Neuron (in vitro differentiated cells): ENCODE measurements at regions not wholly inside any gene's neighbourhood (a gene's known extent, or its start where the extent isn't known, plus 50 kb on each side); places are given as distances from the start of the nearest gene placed in this dataset.

ENCODE experiments used
- H2AFZ ChIP-seq: one replicate; pipeline ENCODE4 v1.6.1; 2013; ENCODE audit warnings: low read depth, mild to moderate bottlenecking, inconsistent platforms, low read length, moderate library complexity
- H3K27me3 ChIP-seq: one replicate; pipeline ENCODE4 v1.6.1; 2013; ENCODE audit warnings: low read length; ENCODE audit not compliant: insufficient read depth
- H3K36me3 ChIP-seq: one replicate; pipeline ENCODE4 v1.6.1; 2013; ENCODE audit warnings: low read length; ENCODE audit not compliant: insufficient read depth
- H3K4me1 ChIP-seq: one replicate; pipeline ENCODE4 v1.6.1; 2013; ENCODE audit warnings: low read length; ENCODE audit not compliant: insufficient read depth
- H3K4me3 ChIP-seq: 2 replicates; pipeline ENCODE4 v1.5.1; 2013; ENCODE audit warnings: mild to moderate bottlenecking, low read length, moderate library complexity
- H3K9me3 ChIP-seq: one replicate; pipeline ENCODE4 v1.6.1; 2013; ENCODE audit warnings: low read length

DNA sequence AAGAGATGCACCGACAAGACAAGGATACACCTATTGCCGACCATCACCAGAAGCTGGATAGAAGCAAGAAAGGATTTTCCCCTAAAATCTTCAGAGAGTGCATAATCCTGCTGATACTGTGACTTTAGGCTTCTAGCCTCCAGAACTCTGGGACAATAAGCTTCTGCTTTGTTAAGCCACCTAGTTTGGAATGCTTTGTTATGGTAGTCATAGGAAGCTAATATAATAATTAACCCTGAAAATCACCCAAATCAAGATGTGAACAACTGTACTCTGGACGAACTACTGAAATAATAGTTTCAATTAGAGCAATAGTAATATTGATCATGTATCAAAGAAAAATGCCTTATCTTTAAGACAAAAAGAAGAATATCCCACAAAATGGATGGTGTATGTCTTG lies 524.6 kb downstream of the EFNB2 start:
- no peaks in the 10 kb centered on the region for H3K36me3 ChIP-seq
- no peaks in the 10 kb centered on the region for H3K9me3 ChIP-seq
- H3K27me3 ChIP-seq, result no peaks in the 10 kb centered on the region
- H2AFZ ChIP-seq, result no peak overlapping the region
- no peaks in the 10 kb centered on the region for H3K4me1 ChIP-seq
- no peak overlapping the region for H3K4me3 ChIP-seq

- Histone ChIP-seq H3K4me1 (no peaks in the 10 kb centered on the region), H3K4me3 (no peak overlapping the region), H3K9me3 (no peaks in the 10 kb centered on the region), H3K36me3 (no peaks in the 10 kb centered on the region), H3K27me3 (no peaks in the 10 kb centered on the region), H2AFZ (no peak overlapping the region)
These were observed 526.9 kb downstream of the EFNB2 start for GRCh38 chr13:106008540-106008939.

GRCh38 chr13:106007156-106007555 lies 528.3 kb downstream of the EFNB2 start:
- no peaks in the 10 kb centered on the region for H3K9me3 ChIP-seq
- H3K27me3 ChIP-seq, result no peaks in the 10 kb centered on the region
- no peak overlapping the region for H3K4me3 ChIP-seq
- no peaks in the 10 kb centered on the region for H3K36me3 ChIP-seq
- no peak overlapping the region for H2AFZ ChIP-seq
- no peaks in the 10 kb centered on the region for H3K4me1 ChIP-seq

GRCh38 chr13:106003651-106004050 lies 531.8 kb downstream of the EFNB2 start:
- H3K4me1 ChIP-seq, result no peaks in the 10 kb centered on the region
- no peaks in the 10 kb centered on the region for H3K36me3 ChIP-seq

DNA sequence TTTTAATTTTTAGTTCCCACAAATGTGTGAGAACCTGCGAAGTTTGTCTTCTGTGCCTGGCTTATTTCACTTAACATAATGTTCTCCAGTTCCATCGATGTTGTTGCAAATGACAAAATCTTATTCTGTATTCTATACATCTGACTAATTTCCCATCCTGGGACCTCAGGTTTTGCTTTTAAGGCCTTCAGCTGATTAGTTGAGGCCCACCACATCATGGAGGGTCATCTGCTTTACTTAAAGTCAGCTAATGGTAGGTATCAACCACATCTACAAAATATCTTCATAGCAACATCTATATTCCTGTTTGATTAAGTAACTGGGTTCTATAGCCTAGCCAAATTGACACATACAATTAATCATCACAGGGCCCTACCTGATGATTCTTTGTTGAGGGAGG lies 534.0 kb downstream of the EFNB2 start:
- no peaks in the 10 kb centered on the region for H3K27me3 ChIP-seq
- H2AFZ ChIP-seq, result no peak overlapping the region
- H3K4me3 ChIP-seq, result no peak overlapping the region
- no peaks in the 10 kb centered on the region for H3K9me3 ChIP-seq
- no peaks in the 10 kb centered on the region for H3K36me3 ChIP-seq
- peaks cover 4% of the 10 kb centered on the region for H3K4me1 ChIP-seq

More at GRCh38 chr13:106003651-106004050, 531.8 kb downstream of the EFNB2 start:
- no peaks in the 10 kb centered on the region for H3K9me3 ChIP-seq
- H3K27me3 ChIP-seq, result no peaks in the 10 kb centered on the region
- no peak overlapping the region for H3K4me3 ChIP-seq
- H2AFZ ChIP-seq, result no peak overlapping the region

- Histone ChIP-seq H3K4me3 (no peak overlapping the region), H3K36me3 (no peaks in the 10 kb centered on the region), H3K9me3 (no peaks in the 10 kb centered on the region), H3K4me1 (peaks cover 5% of the 10 kb centered on the region), H2AFZ (no peak overlapping the region), H3K27me3 (no peaks in the 10 kb centered on the region)
These were observed 537.6 kb downstream of the EFNB2 start for GRCh38 chr13:105997581-105998550.

- Histone ChIP-seq H3K27me3 (no peaks in the 10 kb centered on the region), H3K9me3 (no peaks in the 10 kb centered on the region), H2AFZ (no peak overlapping the region), H3K4me1 (peaks cover 12% of the 10 kb centered on the region), H3K36me3 (no peaks in the 10 kb centered on the region), H3K4me3 (no peak overlapping the region)
These were observed 539.0 kb downstream of the EFNB2 start for GRCh38 chr13:105996391-105997025.

DNA sequence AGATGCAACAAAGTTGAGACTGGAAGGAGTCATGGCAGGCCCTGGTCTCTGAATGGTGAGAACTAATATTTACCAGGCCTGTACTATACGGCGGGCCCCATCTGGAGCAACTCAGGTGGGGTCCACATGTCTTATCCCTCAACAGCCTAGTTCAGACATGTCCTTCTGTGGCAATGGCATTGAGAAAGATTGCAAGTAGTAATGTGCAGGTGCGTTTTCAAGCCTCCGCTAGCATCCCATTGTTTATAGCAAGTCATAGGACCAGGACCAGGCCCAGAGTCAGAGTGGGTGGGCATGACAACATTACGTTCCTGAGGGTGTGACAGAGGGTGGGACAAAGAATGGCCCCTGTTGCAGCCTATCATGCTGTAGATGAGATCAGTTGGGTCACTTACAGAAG lies 541.1 kb downstream of the EFNB2 start:
- H2AFZ ChIP-seq, result no peak overlapping the region

DNA sequence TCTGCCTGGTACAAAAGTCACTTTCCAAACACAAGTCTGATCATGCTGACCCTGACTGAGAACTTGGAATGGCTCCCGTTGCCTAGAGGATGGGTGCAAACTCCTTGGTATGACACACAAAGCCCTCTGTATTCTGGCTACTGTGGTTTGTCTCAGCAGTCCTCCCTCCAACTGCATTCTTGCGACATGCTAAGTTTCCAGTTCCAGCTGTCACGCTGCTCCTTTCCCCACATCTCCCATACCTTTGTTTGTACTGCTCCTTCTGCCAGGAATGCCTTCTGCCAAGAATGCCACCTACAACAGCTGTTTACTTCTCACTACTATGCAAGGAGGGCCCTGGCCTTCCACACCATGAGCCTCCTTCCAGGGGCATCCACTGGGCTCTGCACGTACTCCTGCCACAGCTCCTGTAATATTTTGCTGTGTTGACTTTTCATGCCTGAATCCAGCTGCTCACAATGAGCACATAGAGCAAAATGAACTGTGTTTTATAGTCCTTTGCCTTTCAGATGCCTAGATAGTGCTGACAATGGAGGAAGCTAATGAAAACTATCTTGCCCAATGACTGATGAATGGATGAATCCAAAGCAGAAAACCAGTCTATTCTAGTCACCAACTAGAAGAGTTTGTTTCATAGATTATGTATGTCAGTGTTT lies 543.7 kb downstream of the EFNB2 start:
- Histone ChIP-seq H3K4me3 (no peak overlapping the region), H3K36me3 (no peaks in the 10 kb centered on the region), H3K27me3 (no peaks in the 10 kb centered on the region), H3K4me1 (peaks cover 11% of the 10 kb centered on the region), H2AFZ (peak overlapping the region; percentile 6), H3K9me3 (no peaks in the 10 kb centered on the region)

More for the DNA sequence above, 541.1 kb downstream of the EFNB2 start:
- Histone ChIP-seq H3K36me3 (no peaks in the 10 kb centered on the region), H3K27me3 (no peaks in the 10 kb centered on the region), H3K4me1 (peaks cover 12% of the 10 kb centered on the region), H3K4me3 (no peak overlapping the region), H3K9me3 (no peaks in the 10 kb centered on the region)

DNA sequence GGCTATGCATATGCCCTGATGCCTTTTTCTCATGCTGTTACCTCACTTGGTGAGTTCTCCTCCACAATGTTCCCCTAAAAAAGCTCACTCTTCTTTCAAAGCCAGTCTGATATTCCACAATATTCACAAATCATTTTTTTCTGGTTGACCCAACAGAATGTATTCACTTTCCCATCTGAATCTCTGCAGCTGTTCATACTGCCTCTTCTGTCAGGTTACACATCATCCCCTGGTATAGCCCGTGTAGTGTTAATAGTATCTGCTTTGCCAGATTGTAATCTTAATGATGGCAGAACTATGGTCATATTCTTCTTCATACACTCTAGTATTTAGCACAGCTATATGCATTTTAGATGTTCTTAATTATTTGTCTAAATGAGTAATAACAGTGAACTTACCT lies 544.3 kb downstream of the EFNB2 start:
- Histone ChIP-seq H3K9me3 (no peaks in the 10 kb centered on the region), H3K36me3 (no peaks in the 10 kb centered on the region), H3K4me3 (no peak overlapping the region), H3K27me3 (no peaks in the 10 kb centered on the region), H2AFZ (no peak overlapping the region), H3K4me1 (peaks cover 6% of the 10 kb centered on the region)

GRCh38 chr13:105990256-105990958 lies 545.1 kb downstream of the EFNB2 start:
- H3K36me3 ChIP-seq, result no peaks in the 10 kb centered on the region
- no peaks in the 10 kb centered on the region for H3K27me3 ChIP-seq
- H3K9me3 ChIP-seq, result no peaks in the 10 kb centered on the region
- H2AFZ ChIP-seq, result no peak overlapping the region
- no peak overlapping the region for H3K4me3 ChIP-seq
- H3K4me1 ChIP-seq, result peaks cover 6% of the 10 kb centered on the region

DNA sequence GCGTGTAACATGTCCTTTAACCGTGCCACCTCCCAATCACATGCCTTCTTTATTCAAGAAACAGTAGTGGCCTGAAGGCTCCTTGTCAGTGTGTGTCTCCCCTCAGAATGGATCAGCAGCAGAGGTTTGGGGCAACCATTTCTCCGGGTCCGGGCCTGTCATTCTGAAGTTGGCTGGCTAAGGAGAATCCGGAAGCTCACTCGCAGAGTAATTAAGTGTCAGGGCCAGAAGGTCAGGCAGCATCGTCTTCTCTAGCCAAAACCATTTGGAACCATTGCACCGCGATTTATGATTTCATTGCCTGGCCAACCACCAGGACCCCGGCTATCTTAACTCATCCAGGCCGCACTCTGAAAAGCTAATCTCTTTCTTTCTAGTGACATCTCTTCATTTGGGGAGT lies 550.8 kb downstream of the EFNB2 start:
- Histone ChIP-seq H3K9me3 (peaks cover 1% of the 10 kb centered on the region), H2AFZ (no peak overlapping the region), H3K27me3 (no peaks in the 10 kb centered on the region)

More for the DNA sequence above, 550.8 kb downstream of the EFNB2 start:
- Histone ChIP-seq H3K4me3 (no peak overlapping the region), H3K36me3 (no peaks in the 10 kb centered on the region), H3K4me1 (no peaks in the 10 kb centered on the region)
